ENCODE measurements at regions not wholly inside any gene's neighbourhood (a gene's known extent, or its start where the extent isn't known, plus 50 kb on each side); places are given as distances from the start of the nearest gene placed in this dataset.

DNA sequence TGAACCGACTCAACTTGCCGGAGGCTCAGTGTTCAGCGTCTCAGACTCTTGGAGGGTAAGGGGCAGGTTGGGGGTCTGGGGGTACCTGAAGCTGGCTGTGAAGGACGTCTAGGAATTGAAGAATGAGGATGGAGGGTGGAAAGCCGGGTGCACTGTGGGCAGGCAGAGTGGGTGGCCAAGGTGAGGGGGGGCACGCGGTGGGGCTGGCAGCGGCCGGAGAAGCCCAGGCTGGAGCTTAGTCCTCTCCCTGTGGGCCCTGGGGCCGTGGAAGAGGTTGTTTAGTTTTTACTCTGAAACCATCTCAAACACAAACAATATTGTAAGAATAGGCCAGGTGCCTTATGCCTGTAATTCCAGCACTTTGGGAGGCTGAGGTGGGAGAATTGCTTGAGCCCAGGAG is 83.4 kb downstream of the UNCX start:
- DNase-seq, result no peak
- 75% methylated on average over 10 of the region's 10 CpGs; no CpG with 5 or more reads in 1 of the 2 donors for WGBS, 2 donors (ENCODE audit: low coverage in 1 of 2)
- in situ Hi-C loops (cut with MboI; ENCODE audit: low pct_ligation_motif_present in 1 of 4, low pct_unique_long_range_greater_than_20kb in 1 of 4, low sequenced_read_pairs in 3 of 4) (no loop called here), intact Hi-C loops (cut with DNase I; ENCODE audit: low total_unique reads) (no loop called here)
- Histone ChIP-seq H3K36me3 (no peaks in the 10 kb centered on the region), H3K4me1 (no peaks in the 10 kb centered on the region), H3K9me3 (no peaks in the 10 kb centered on the region), H3K4me3 (no peak overlapping the region), H3K27ac (no peak overlapping the region), H3K27me3 (peaks cover 3% of the 10 kb centered on the region)
- TF ChIP-seq EP300 (IDR thresholded peaks at IDR 0.05; ENCODE audit: low read depth), result no peak
- TF ChIP-seq POLR2A (IDR thresholded peaks at IDR 0.05), result no peak
- TF ChIP-seq POLR2AphosphoS5 (IDR thresholded peaks at IDR 0.05), result no peak
- TF ChIP-seq, protein P1, sequence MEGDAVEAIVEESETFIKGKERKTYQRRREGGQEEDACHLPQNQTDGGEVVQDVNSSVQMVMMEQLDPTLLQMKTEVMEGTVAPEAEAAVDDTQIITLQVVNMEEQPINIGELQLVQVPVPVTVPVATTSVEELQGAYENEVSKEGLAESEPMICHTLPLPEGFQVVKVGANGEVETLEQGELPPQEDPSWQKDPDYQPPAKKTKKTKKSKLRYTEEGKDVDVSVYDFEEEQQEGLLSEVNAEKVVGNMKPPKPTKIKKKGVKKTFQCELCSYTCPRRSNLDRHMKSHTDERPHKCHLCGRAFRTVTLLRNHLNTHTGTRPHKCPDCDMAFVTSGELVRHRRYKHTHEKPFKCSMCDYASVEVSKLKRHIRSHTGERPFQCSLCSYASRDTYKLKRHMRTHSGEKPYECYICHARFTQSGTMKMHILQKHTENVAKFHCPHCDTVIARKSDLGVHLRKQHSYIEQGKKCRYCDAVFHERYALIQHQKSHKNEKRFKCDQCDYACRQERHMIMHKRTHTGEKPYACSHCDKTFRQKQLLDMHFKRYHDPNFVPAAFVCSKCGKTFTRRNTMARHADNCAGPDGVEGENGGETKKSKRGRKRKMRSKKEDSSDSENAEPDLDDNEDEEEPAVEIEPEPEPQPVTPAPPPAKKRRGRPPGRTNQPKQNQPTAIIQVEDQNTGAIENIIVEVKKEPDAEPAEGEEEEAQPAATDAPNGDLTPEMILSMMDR (IDR thresholded peaks at IDR 0.05), result no peak

DNA sequence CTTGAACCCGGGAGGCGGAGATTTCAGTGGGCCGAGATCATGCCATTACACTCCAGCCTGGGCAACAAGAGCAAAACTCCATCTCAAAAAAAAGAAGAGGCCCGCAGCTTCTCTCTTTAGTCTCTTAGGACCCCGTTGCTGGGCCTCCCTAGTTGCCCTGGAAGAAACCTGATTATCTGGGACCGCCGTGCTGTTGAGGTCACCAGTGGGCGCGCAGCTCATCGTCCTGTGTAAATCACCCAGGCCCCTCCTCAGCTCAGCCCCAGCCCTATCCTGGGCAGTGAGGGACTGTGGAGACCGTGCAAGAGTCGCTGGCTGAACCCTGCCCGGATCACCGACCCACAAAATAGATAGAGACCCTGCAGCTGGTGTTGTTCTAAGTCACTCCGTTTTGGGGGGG is 85.0 kb downstream of the UNCX start:
- no peak for DNase-seq
- TF ChIP-seq POLR2AphosphoS5 (IDR thresholded peaks at IDR 0.05) (no peak), POLR2A (IDR thresholded peaks at IDR 0.05) (no peak), EP300 (IDR thresholded peaks at IDR 0.05; ENCODE audit: low read depth) (no peak)
- TF ChIP-seq, protein P1 (IDR thresholded peaks at IDR 0.05), result no peak
- H3K4me3 ChIP-seq, result no peak overlapping the region
- peaks cover 19% of the 10 kb centered on the region for H3K27me3 ChIP-seq
- no peaks in the 10 kb centered on the region for H3K9me3 ChIP-seq
- no peaks in the 10 kb centered on the region for H3K4me1 ChIP-seq
- in situ Hi-C loops (cut with MboI; ENCODE audit: low pct_ligation_motif_present in 1 of 4, low pct_unique_long_range_greater_than_20kb in 1 of 4, low sequenced_read_pairs in 3 of 4), result no loop called here
- intact Hi-C loops (cut with DNase I; ENCODE audit: low total_unique reads), result no loop called here
- 86% methylated on average over 15 of the region's 15 CpGs; no CpG with 5 or more reads in 1 of the 2 donors for WGBS, 2 donors (ENCODE audit: low coverage in 1 of 2)
- H3K36me3 ChIP-seq, result no peaks in the 10 kb centered on the region
- no peak overlapping the region for H3K27ac ChIP-seq

DNA sequence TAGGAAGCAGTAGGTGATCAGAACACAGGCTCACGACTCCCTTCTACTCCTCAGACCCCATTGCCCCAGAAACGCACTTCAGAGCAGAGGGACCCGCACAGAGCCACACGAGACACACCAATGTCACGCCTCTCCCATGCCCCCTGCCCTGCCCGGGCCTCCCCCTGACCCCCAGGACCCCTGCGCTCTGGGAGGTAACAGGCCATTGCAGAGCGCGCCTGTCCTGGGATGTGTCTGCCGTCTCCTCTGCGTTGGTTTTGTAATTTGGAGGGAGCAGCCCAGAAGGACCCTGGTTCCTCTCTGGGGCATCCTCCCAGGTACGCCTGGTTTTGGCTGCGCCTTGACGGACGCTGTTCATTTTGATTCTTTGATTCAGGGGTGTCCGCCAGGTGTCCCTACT is 85.4 kb downstream of the UNCX start:
- TF ChIP-seq POLR2A (IDR thresholded peaks at IDR 0.05), result no peak
- no peak for TF ChIP-seq POLR2AphosphoS5 (IDR thresholded peaks at IDR 0.05)
- TF ChIP-seq EP300 (IDR thresholded peaks at IDR 0.05; ENCODE audit: low read depth), result no peak
- TF ChIP-seq, protein P1 (IDR thresholded peaks at IDR 0.05), result no peak
- Histone ChIP-seq H3K4me1 (peaks cover 0 to under 1% (median 0%) of the 10 kb centered on the region in 4 donors), H3K9me3 (no peaks in the 10 kb centered on the region), H3K27ac (no peak overlapping the region), H3K27me3 (peaks cover 23% of the 10 kb centered on the region), H3K36me3 (no peaks in the 10 kb centered on the region), H3K4me3 (no peak overlapping the region)
- intact Hi-C loops (cut with DNase I; ENCODE audit: low total_unique reads) (no loop called here), in situ Hi-C loops (cut with MboI; ENCODE audit: low pct_ligation_motif_present in 1 of 4, low pct_unique_long_range_greater_than_20kb in 1 of 4, low sequenced_read_pairs in 3 of 4) (no loop called here)
- WGBS, 2 donors (ENCODE audit: low coverage in 1 of 2), result 82% methylated on average over 16 of the region's 16 CpGs; no CpG with 5 or more reads in 1 of the 2 donors
- DNase-seq, result no peak

DNA sequence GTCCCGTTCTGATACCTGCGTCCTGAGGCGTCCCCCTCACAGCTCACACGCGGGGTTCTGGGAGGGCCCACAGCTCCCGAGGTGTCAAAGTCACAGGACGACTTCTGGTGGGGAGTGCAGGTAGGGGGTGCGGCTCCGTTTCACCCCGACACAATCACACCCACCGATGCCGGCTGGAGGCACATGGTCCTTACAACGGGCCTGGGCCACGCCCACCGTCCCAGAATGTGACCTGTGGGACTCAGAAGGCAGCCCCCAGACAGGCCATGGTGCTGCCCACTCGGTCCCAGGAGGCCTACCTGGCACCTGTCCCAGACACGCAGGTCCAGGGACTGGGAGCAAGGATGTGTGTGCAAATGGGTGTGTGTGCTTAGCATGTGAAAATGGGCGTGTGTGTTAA is 86.0 kb downstream of the UNCX start:
- DNase-seq, result no peak
- WGBS, 2 donors (ENCODE audit: low coverage in 1 of 2), result 79 to 100% methylated on average over 1 to 18 of the region's 18 CpGs
- no peak for TF ChIP-seq EP300 (IDR thresholded peaks at IDR 0.05; ENCODE audit: low read depth)
- TF ChIP-seq, protein P1 (IDR thresholded peaks at IDR 0.05), result no peak
- TF ChIP-seq POLR2A (IDR thresholded peaks at IDR 0.05), result no peak
- no peak for TF ChIP-seq POLR2AphosphoS5 (IDR thresholded peaks at IDR 0.05)
- no peaks in the 10 kb centered on the region for H3K9me3 ChIP-seq
- in situ Hi-C loops (cut with MboI; ENCODE audit: low pct_ligation_motif_present in 1 of 4, low pct_unique_long_range_greater_than_20kb in 1 of 4, low sequenced_read_pairs in 3 of 4) (no loop called here), intact Hi-C loops (cut with DNase I; ENCODE audit: low total_unique reads) (no loop called here)
- H3K4me1 ChIP-seq, result peaks cover 0 to 6% (median 0%) of the 10 kb centered on the region in 4 donors
- no peak overlapping the region for H3K27ac ChIP-seq
- H3K36me3 ChIP-seq, result no peaks in the 10 kb centered on the region
- H3K27me3 ChIP-seq, result peaks cover 29% of the 10 kb centered on the region
- H3K4me3 ChIP-seq, result no peak overlapping the region
